ENCODE measurements at regions not wholly inside any gene's neighbourhood (a gene's known extent, or its start where the extent isn't known, plus 50 kb on each side); places are given as distances from the start of the nearest gene placed in this dataset.

- no peak overlapping the region for H3K27ac ChIP-seq
- no peak overlapping the region for H3K4me3 ChIP-seq
- H3K9me3 ChIP-seq: no peaks in the 10 kb centered on the region
- no peak for TF ChIP-seq CTCF (IDR thresholded peaks at IDR 0.05)
- intact Hi-C loops (cut with DNase I): no loop called here
- no peak for ATAC-seq
- H3K36me3 ChIP-seq: no peaks in the 10 kb centered on the region
- H3K4me1 ChIP-seq: no peaks in the 10 kb centered on the region
- H3K27me3 ChIP-seq (ENCODE audit: low read depth): no peaks in the 10 kb centered on the region
- DNase-seq: no peak
Observed at GRCh38 chr7:10473569-10473968, 500.1 kb upstream of the PHF14 start.

GRCh38 chr7:10474048-10474447 is 499.6 kb upstream of the PHF14 start:
- intact Hi-C loops (cut with DNase I): no loop called here
- H3K9me3 ChIP-seq: no peaks in the 10 kb centered on the region
- H3K27me3 ChIP-seq (ENCODE audit: low read depth): no peaks in the 10 kb centered on the region
- no peak overlapping the region for H3K27ac ChIP-seq
- H3K4me1 ChIP-seq: no peaks in the 10 kb centered on the region
- no peak for TF ChIP-seq CTCF (IDR thresholded peaks at IDR 0.05)
- no peak overlapping the region for H3K4me3 ChIP-seq
- ATAC-seq: no peak
- DNase-seq: no peak
- no peaks in the 10 kb centered on the region for H3K36me3 ChIP-seq

GRCh38 chr7:10475940-10476641 is 497.6 kb upstream of the PHF14 start:
- Histone ChIP-seq H3K4me3 (no peak overlapping the region), H3K9me3 (no peaks in the 10 kb centered on the region), H3K27ac (no peak overlapping the region), H3K27me3 (ENCODE audit: low read depth) (no peaks in the 10 kb centered on the region), H3K36me3 (no peaks in the 10 kb centered on the region), H3K4me1 (no peaks in the 10 kb centered on the region)
- ATAC-seq (no peak), DNase-seq (no peak)
- no peak for TF ChIP-seq CTCF (IDR thresholded peaks at IDR 0.05)
- intact Hi-C loops (cut with DNase I): no loop called here

- peak; percentile 34 for DNase-seq
Observed at GRCh38 chr7:10476642-10477041, 497.0 kb upstream of the PHF14 start.

GRCh38 chr7:10483671-10484070 is 490.0 kb upstream of the PHF14 start:
- no peak overlapping the region for H3K4me3 ChIP-seq
- H3K4me1 ChIP-seq: no peaks in the 10 kb centered on the region
- intact Hi-C loops (cut with DNase I): no loop called here
- H3K36me3 ChIP-seq: no peaks in the 10 kb centered on the region
- no peak overlapping the region for H3K27ac ChIP-seq
- DNase-seq (no peak), ATAC-seq (no peak)
- no peaks in the 10 kb centered on the region for H3K27me3 ChIP-seq (ENCODE audit: low read depth)
- H3K9me3 ChIP-seq: no peaks in the 10 kb centered on the region
- no peak for TF ChIP-seq CTCF (IDR thresholded peaks at IDR 0.05)

More at GRCh38 chr7:10476642-10477041, 497.0 kb upstream of the PHF14 start:
- no peak overlapping the region for H3K4me3 ChIP-seq
- H3K9me3 ChIP-seq: no peaks in the 10 kb centered on the region
- H3K36me3 ChIP-seq: no peaks in the 10 kb centered on the region
- intact Hi-C loops (cut with DNase I): no loop called here
- ATAC-seq: no peak
- no peak overlapping the region for H3K27ac ChIP-seq
- no peaks in the 10 kb centered on the region for H3K27me3 ChIP-seq (ENCODE audit: low read depth)
- H3K4me1 ChIP-seq: no peaks in the 10 kb centered on the region
- TF ChIP-seq CTCF (IDR thresholded peaks at IDR 0.05): no peak

All from lower lobe of right lung (tissue), 2 donors.